Activated effector memory CD4-positive, alpha-beta T cell treated with anti-CD3 and anti-CD28 coated beads, Interleukin-2, amount 50 U/mL, for 16 hours (primary cell): ENCODE measurements at regions not wholly inside any gene's neighbourhood (a gene's known extent, or its start where the extent isn't known, plus 50 kb on each side); places are given as distances from the start of the nearest gene placed in this dataset.

Source experiments
- DNase-seq: peaks from one replicate; pipeline ENCODE4 v3.0.0-alpha.2; 2020

GRCh38 chr11:11755871-11756270 is 85.9 kb upstream of the USP47 start:
- DNase-seq = no peak

GRCh38 chr11:11752679-11753078 is 89.1 kb upstream of the USP47 start:
- DNase-seq = no peak

- no peak for DNase-seq
These were observed 91.5 kb upstream of the USP47 start for GRCh38 chr11:11750017-11750878.

GRCh38 chr11:11748706-11749365 is 92.9 kb upstream of the USP47 start:
- no peak for DNase-seq

- DNase-seq = no peak
These were observed 94.2 kb upstream of the USP47 start for GRCh38 chr11:11747570-11747969.

GRCh38 chr11:11746449-11746848 is 95.3 kb upstream of the USP47 start:
- DNase-seq = no peak

GRCh38 chr11:11743216-11743615 is 98.6 kb upstream of the USP47 start:
- no peak for DNase-seq

GRCh38 chr11:11742486-11742885 is 99.3 kb upstream of the USP47 start:
- DNase-seq = no peak

GRCh38 chr11:11740836-11741235 is 100.9 kb upstream of the USP47 start:
- no peak for DNase-seq

GRCh38 chr11:11740073-11740702 is 101.6 kb upstream of the USP47 start:
- no peak for DNase-seq

- no peak for DNase-seq
These were observed 103.4 kb upstream of the USP47 start for GRCh38 chr11:11738370-11738769.

- no peak for DNase-seq
These were observed 106.2 kb upstream of the USP47 start for GRCh38 chr11:11735586-11735985.

GRCh38 chr11:11733246-11733747 is 108.5 kb upstream of the USP47 start:
- no peak for DNase-seq

- DNase-seq = no peak
These were observed 109.7 kb upstream of the USP47 start for GRCh38 chr11:11732116-11732515.

- no peak for DNase-seq
These were observed 109.7 kb upstream of the GALNT18 start for GRCh38 chr11:11731311-11732083.

GRCh38 chr11:11728386-11728785 is 106.6 kb upstream of the GALNT18 start:
- DNase-seq = no peak

- no peak for DNase-seq
These were observed 103.6 kb upstream of the GALNT18 start for GRCh38 chr11:11725438-11725837.

GRCh38 chr11:11724994-11725393 is 103.2 kb upstream of the GALNT18 start:
- no peak for DNase-seq

- DNase-seq = no peak
These were observed 101.1 kb upstream of the GALNT18 start for GRCh38 chr11:11722861-11723260.

- DNase-seq = no peak
These were observed 100.4 kb upstream of the GALNT18 start for GRCh38 chr11:11722246-11722645.

- no peak for DNase-seq
These were observed 96.7 kb upstream of the GALNT18 start for GRCh38 chr11:11718511-11718910.

- DNase-seq = no peak
These were observed 95.4 kb upstream of the GALNT18 start for GRCh38 chr11:11717064-11717725.
